NCI-H1092 (cell line): ENCODE measurements at regions not wholly inside any gene's neighbourhood (a gene's known extent, or its start where the extent isn't known, plus 50 kb on each side); places are given as distances from the start of the nearest gene placed in this dataset.

Experiments used
- DNase-seq: peaks from one replicate; lab custom pipeline; 2025; lab: John Stamatoyannopoulos, UW

- no peak for DNase-seq
These were observed 105.8 kb upstream of the MAGEB18 start for GRCh38 chrX:26032111-26032912.

DNA sequence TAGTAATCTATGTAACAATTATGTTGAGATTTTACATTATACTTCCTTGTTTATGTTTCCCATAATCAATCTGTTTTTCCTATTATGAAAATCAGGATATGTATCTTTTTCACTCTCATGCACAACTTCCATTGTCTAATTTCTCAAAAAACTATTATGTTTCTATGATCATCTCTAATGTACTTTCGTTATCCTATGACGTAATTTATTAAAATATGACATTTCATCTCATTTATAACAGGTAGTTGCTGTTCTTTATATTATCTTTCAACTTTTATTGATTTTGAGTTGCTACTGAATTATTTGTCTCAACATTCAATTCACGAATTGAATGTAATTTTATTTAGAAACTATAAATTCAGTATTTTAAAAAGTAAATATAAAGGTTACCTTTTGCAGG, 100.8 kb upstream of the MAGEB18 start:
- DNase-seq, result no peak

DNA sequence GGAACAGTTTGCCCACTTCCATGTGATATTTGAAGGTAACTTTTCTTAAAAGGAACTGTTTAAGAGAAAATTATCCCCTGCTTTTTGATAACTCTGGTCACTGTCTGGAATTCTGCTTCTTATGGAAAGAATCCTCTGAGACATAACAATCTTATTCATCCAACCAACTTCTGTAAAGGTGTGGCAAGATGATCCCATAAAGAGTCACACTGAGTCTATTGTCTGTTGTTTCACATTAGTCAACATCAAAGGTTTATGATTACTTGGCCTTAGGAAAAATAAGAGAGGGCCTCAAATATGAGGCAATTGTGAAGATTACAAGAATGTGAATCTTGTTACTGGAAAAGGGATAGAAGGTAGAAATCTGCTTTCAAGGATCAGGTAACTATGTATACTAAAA, 88.0 kb upstream of the MAGEB18 start:
- DNase-seq, result no peak

DNA sequence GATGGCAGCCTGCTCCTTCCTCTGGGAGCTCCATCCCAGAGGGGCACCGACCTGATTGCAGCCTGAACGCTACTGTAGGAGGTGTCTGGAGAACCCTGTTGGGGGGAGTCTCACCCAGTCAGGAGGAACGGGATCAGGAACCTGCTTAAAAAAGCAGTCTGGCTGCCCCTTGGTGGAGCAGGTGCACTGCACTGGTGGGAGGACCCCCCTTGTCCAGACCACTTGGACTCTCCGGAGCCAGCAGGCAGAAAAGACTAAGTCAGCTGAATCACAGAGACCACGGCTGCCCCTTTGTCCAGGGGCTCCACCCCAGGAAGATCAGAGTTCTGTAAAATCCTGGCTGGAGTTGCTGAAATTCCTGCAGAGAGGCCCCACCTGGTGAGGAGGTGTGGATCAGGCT, 67.3 kb upstream of the MAGEB18 start:
- DNase-seq, result no peak

DNA sequence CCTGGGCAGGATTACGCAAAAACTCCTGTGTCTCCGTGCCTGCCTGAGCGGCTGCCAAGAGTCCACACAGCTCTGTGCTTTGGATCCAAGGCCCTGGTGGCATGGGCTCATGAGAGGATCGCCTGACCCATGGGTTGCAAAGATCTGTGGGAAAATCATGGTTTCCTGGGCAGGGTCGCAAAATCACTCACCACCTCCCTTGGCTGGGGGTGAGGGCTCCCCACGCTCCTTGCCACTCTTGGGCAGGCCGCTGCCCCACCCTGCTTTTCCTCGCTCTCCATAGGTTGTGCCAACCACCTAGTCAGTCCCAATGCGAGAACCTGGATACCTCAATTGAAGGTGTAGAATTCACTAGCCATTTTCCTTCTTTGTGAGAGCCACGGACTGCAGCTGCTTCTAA, 66.5 kb upstream of the MAGEB18 start:
- DNase-seq, result no peak

GRCh38 chrX:26083093-26083492, 55.0 kb upstream of the MAGEB18 start:
- DNase-seq, result no peak
